Brain microvascular endothelial cell (primary cell): ENCODE measurements at regions not wholly inside any gene's neighbourhood (a gene's known extent, or its start where the extent isn't known, plus 50 kb on each side); places are given as distances from the start of the nearest gene placed in this dataset.

Experiments
- DNase-seq: peaks from one replicate; pipeline ENCODE4 v3.0.0-alpha.2; 2020
- H3K27ac ChIP-seq: fragments of 250-450 bp; sonication (Bioruptor Pico); 2 replicates; pipeline ENCODE4 v1.5.1; 2020; ENCODE audit warnings: mild to moderate bottlenecking, moderate library complexity
- H3K27me3 ChIP-seq: fragments of 250-450 bp; sonication (Bioruptor Pico); replicated peaks from 2 replicates; pipeline ENCODE4 v1.5.1; 2020; ENCODE audit warnings: mild to moderate bottlenecking
- H3K36me3 ChIP-seq: fragments of 250-450 bp; sonication (Bioruptor Pico); replicated peaks from 2 replicates; pipeline ENCODE4 v1.5.1; 2020; ENCODE audit warnings: mild to moderate bottlenecking
- H3K4me3 ChIP-seq: 2 replicates; pipeline ENCODE4 v1.5.1; 2011; ENCODE audit warnings: low read depth, mild to moderate bottlenecking, control low read depth, low read length, moderate library complexity
- in situ Hi-C: cut with HindIII; loops from 2 replicates; pipeline ENCODE4 v1.10.0; 2017; ENCODE audit warnings: low sequenced_read_pairs, low pct_ligation_motif_present
- TF ChIP-seq, protein P1 (sequence below): IDR thresholded peaks from 2 replicates; pipeline ENCODE4 v1.5.1; 2011; ENCODE audit warnings: low read depth, mild to moderate bottlenecking, moderate library complexity, low read length, control low read depth, inconsistent platforms; ENCODE audit errors: missing control alignments

DNA sequence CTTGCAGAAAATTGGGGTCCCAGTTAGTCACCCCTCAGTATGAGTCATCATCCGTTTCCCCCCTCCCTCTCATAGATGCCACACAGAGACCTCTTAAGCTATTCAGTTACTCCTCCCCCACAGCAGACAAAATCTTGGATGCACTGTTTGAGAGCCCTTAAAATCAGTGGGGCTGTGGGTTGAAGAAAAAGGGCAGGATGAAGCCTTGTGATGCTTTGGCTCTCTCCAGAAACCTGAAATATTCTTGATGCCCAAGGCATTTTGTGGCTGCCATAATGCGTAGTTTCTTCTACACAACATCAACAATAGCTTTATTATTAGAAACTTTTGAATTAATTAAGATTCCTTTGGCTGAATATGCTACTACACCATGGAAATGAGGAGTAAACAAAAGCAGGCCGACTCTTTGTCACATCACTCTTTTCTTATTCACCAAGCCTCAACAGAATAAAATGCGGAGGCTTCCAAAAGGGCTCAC, 133.8 kb downstream of the MRPS30 start:
- no peak for DNase-seq
- H3K27me3 ChIP-seq, result no peaks in the 10 kb centered on the region
- no peak overlapping the region for H3K27ac ChIP-seq
- H3K36me3 ChIP-seq, result no peaks in the 10 kb centered on the region
- in situ Hi-C loops, result no loop called here
- H3K4me3 ChIP-seq, result no peak overlapping the region
- TF ChIP-seq, protein P1, sequence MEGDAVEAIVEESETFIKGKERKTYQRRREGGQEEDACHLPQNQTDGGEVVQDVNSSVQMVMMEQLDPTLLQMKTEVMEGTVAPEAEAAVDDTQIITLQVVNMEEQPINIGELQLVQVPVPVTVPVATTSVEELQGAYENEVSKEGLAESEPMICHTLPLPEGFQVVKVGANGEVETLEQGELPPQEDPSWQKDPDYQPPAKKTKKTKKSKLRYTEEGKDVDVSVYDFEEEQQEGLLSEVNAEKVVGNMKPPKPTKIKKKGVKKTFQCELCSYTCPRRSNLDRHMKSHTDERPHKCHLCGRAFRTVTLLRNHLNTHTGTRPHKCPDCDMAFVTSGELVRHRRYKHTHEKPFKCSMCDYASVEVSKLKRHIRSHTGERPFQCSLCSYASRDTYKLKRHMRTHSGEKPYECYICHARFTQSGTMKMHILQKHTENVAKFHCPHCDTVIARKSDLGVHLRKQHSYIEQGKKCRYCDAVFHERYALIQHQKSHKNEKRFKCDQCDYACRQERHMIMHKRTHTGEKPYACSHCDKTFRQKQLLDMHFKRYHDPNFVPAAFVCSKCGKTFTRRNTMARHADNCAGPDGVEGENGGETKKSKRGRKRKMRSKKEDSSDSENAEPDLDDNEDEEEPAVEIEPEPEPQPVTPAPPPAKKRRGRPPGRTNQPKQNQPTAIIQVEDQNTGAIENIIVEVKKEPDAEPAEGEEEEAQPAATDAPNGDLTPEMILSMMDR, result no peak

DNA sequence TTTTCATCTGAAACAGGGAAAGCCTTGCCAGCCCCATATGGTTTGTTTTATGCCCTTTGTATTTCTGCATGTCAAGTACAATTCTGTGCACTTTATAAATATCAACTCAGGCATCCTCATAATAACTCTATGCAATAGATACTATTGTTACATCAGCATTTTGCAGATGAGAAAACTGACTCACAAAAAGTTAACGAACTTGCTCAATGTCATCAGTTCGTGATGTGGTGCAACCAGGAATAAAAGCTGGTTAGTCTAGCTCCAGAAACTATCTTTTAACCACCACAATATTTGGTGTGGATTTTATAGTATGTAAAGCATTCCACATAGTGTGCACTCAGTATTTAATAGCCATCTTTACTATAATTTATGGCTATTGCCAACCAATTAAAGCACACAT, 134.9 kb downstream of the MRPS30 start:
- Histone ChIP-seq H3K36me3 (no peaks in the 10 kb centered on the region), H3K4me3 (no peak overlapping the region), H3K27me3 (no peaks in the 10 kb centered on the region), H3K27ac (no peak overlapping the region)
- TF ChIP-seq, protein P1, result no peak
- in situ Hi-C loops, result no loop called here
- no peak for DNase-seq

DNA sequence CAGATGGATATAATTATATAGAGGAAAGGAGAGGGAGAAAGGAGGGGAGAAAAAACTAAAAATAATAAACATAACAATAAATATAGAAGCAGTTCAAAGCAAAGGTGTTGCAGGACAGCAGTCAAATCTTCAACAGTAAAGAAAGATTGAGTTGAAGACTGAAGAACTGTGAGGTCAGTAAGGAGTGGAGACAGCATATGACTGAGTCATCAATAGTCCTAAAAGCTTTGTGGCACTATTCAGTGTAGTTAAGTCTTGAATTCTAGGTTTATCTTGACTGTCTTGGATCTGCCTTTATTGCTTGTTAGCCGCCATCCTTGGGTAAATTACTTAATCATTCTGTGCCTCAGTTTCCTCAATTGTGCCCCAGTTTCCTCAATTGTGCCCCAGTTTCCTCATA, 137.0 kb downstream of the MRPS30 start:
- in situ Hi-C loops, result no loop called here
- TF ChIP-seq, protein P1, result no peak
- DNase-seq, result no peak
- Histone ChIP-seq H3K4me3 (no peak overlapping the region), H3K27ac (no peak overlapping the region), H3K36me3 (no peaks in the 10 kb centered on the region), H3K27me3 (no peaks in the 10 kb centered on the region)

DNA sequence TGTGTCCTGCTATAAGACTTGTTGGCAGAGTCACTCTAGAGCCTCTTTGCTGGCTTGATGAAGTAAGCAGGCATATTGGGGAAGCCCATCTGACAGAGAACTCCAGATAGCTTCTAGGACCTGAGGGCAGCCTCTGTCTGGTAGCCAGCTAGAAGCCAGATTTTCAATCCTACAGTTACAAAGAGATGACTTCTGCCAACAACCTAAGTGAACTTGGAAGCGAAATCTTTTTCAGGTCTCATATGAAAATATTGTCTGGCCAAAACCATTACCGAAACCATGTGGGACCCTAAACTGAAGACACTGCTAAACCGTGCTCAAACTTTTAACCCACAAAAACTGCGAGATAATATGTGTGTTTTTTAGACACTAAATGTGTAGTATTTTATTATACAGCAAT, 140.9 kb downstream of the MRPS30 start:
- H3K4me3 ChIP-seq, result no peak overlapping the region
- H3K27ac ChIP-seq, result no peak overlapping the region
- no peaks in the 10 kb centered on the region for H3K36me3 ChIP-seq
- TF ChIP-seq, protein P1, result no peak
- no peak for DNase-seq
- H3K27me3 ChIP-seq, result no peaks in the 10 kb centered on the region
- in situ Hi-C loops, result no loop called here

DNA sequence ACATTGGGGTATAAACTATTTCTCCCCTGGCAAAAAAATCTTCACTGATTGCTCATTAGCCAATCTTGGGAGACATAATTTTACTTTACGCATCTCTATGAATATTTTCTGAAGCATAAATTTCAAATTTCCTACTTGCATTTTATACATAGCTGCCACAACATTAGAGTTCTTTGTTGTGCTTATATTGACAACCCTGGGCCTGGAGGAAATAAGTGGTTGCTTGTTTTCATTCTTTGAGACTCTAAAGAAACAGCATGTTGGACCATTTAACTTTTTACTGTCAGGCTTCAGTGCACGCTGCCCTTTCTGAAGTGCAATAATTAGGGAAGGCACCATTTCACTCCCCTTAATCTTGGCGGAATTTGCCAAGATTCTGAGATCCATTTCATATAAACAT, 142.6 kb downstream of the MRPS30 start:
- DNase-seq, result no peak
- H3K27ac ChIP-seq, result no peak overlapping the region
- H3K36me3 ChIP-seq, result no peaks in the 10 kb centered on the region
- in situ Hi-C loops, result no loop called here
- H3K27me3 ChIP-seq, result no peaks in the 10 kb centered on the region
- TF ChIP-seq, protein P1, result no peak
- no peak overlapping the region for H3K4me3 ChIP-seq

DNA sequence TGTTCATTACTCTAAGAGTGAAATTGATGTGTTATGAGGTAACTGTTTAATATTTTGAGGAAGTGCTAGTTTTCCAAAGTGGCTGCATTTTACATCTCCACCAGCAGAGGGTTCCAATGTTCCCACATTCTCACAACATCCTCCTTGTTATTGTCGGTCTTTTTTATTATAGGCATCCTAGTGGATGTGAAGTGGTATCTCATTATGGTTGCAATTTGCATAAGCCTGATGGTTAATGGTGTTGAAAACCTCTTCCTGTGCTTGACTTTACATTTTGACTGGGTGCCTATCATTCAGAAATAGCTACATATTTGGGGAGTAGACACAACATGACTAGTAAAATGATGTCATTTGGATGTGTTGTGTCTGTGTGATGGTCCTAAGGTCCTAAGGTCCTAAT, 143.6 kb downstream of the MRPS30 start:
- H3K4me3 ChIP-seq, result no peak overlapping the region
- DNase-seq, result peak; percentile 12
- in situ Hi-C loops, result no loop called here
- TF ChIP-seq, protein P1, result peak; percentile 65
- no peaks in the 10 kb centered on the region for H3K36me3 ChIP-seq
- no peak overlapping the region for H3K27ac ChIP-seq
- H3K27me3 ChIP-seq, result no peaks in the 10 kb centered on the region
